Inflammatory macrophage (primary cell): ENCODE measurements at regions not wholly inside any gene's neighbourhood (a gene's known extent, or its start where the extent isn't known, plus 50 kb on each side); places are given as distances from the start of the nearest gene placed in this dataset.

ENCODE experiments used
- DNase-seq, 2 donors: peaks; one replicate each; pipeline ENCODE4 v3.0.0-alpha.2; 2020 to 2022

DNA sequence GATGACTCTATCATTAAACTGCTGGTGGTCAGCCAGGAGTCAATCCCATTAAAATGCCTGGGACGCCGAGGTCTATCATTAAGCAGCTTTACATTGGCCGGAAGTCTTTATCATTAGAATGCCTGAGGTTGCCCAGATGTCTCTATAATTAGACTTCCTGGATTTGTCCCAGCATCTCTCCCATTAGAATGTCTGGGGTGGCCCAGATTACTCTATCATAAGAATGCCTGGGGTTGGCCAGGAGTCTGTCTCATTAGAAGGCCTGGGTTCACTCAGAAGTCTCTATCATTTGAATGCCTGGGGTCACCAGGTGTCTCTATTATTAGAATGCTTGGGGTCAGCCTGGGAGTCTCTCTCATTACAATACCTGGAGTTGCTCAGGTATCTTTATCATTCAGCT lies 2227.2 kb downstream of the TP53TG3F start:
- no peak for DNase-seq

DNA sequence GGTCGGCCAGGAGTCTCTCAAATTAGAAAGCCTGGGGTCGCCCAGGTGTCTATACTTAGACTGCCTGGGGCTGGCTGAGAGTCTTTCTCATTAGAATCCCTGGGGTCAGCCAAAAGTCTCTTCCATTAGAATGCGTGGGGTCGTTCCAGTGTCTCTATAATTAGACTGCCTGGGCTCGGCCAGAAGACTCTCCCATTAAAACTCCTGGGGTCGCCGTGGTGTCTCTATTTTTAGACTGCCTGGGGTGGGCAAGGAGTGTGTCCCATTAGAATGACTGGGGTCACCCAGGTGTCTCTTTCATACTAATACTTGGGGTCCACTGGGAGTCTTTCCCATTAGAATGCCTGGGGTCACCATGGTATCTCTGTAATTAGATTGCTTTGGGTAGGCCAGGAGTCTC lies 2227.7 kb downstream of the TP53TG3F start:
- no peak for DNase-seq

DNA sequence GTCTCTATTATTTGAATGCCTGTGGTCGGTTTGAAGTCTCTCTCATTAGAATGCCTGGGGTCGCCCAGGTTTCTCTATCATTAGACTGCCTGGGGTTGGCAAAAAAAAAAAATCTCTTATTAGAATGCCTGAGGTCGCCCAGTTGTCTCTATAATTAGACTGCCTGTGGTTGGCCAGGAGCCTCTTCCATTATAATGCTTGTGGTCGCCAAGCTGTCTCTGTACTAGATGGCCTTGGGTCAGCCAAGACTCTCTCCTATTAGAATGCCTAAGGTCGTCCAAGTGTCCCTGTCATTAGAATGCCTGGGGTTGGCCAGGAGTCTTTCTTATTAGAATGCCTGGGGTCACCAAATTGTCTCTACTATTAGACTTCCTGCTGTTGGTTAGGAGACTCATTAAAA lies 2228.4 kb downstream of the TP53TG3F start:
- DNase-seq, result no peak

DNA sequence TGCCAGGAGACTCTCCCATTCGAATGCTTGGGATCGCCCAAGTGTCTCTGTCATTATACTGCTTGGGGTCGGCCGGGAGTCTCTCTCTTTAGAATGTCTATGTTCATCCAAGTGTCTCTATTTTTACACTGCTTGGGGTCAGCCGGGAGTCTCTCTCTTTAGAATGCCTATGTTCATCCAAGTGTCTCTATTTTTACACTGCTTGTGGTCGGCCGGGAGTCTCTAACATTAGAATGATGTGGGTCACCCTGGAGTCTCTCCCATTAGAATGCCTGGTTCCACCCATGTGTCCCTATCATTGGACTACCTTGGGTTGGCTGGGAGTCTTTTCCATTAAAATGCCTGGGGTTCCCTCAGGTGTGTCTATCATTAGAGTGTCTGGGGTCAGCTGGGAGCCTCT lies 2230.4 kb downstream of the TP53TG3F start:
- DNase-seq, result no peak

DNA sequence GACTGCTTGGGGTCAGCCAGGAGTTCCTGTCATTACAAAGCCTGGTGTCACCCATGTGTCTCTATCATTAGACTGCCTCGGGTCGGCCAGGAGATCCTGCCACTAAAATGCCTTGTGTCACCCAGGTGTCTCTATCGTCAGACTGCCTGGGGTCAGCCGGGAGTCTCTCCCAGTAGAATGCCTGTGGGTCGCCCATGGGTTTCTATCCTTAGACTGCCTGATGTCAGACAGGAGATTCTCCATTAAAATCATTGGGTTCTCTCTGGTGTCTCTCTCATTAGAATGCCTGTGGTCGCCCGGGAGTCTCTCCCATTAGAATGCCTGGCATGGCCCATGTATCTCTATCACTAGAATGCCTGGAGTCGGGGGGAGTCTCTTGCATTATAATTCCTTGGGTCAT lies 2231.0 kb downstream of the TP53TG3F start:
- no peak for DNase-seq

DNA sequence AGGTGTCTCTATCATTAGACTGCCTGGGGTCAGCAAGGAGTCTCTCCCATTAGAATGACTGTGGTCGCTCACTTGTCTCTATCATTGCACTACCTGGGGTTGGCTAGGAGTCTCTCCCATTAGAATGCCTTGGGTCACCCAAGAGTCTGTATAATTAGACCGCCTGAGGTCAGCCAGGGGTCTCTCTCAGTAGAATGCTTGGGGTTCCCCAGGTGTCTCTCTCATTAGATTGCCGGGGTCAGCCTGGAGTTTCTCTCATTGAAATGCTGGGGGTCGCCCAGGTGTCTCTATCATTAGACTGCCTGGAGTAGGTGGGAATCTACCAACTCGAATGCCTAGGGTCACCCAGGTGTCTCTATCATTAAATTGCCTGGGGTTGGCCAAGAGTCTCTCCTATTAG lies 2231.6 kb downstream of the TP53TG3F start:
- no peak for DNase-seq

DNA sequence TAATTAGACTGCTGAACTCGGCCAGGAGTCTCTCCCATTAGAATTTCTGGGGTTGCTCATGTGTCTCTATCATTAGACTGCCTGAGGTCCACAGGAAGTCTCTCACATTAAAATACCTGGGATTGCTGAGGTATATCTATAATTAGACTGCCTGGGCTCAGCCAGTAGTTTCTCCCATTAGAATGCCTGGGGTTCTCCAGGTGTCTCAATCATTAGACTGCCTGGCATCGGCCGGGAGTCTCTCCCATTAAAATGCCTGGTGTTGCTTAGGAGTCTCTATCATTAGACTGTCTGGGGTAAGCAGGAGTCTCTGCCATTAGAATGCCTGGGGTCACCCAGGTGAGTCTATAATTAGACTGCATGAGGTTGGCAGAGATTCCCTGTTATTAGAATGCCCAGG lies 2233.4 kb downstream of the TP53TG3F start:
- DNase-seq, result no peak

DNA sequence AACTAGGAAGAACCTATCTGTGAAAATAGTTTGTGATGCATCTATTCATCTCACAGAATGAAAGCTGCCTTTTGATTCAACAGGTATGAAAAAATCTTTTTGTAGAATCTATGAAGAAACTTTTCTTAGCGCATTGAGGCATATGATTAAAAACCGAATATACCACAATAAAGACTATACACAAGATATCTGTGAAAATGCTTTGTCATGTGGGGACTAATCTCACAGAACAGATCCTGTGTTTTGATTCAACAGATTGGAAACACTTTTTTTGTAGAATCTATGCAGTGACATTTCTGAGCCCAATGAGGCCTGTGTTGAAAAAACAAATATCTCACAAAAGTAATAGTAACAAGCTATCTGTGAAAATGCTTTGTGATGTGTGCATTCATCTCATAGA lies 2247.5 kb downstream of the TP53TG3F start:
- no peak for DNase-seq

DNA sequence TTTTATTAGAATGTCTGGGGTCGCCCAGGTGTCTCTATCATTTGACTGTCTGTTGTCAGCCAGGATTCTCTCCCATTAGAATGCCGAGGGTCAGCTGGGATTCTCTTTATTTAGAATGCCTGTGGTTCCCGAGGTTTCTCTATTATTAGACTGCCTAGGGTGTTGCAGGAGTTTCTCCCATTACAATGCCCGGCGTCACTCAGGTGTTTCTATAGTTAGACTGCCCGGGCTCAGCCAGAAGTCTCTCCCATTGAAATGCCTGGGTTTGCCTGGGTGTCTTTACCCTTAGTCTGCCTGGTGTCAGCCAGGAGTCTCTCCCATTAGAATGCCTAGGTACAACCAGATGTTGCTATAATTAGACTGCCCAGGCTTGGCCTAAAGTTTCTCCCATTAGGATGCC lies 2252.0 kb downstream of the TP53TG3F start:
- DNase-seq, result no peak

DNA sequence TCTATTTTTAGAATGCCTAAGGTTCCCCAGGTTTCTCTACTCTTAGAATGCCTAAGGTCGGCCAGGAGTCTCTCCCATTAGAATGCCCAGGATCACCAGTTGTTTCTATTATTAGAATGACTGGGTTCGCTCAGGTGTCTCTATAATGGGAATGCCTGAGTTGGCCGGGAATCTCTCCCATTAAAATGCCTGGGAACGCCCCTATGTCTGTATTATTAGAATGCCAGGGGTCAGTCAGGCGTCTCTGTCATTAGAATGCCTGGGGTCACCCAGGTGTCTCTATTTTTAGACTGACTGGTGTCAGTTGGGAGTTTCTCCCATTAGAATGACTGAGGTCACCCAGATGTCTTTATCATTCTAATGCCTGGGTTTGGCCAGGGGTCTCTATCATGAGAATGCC lies 2252.5 kb downstream of the TP53TG3F start:
- DNase-seq, result no peak

DNA sequence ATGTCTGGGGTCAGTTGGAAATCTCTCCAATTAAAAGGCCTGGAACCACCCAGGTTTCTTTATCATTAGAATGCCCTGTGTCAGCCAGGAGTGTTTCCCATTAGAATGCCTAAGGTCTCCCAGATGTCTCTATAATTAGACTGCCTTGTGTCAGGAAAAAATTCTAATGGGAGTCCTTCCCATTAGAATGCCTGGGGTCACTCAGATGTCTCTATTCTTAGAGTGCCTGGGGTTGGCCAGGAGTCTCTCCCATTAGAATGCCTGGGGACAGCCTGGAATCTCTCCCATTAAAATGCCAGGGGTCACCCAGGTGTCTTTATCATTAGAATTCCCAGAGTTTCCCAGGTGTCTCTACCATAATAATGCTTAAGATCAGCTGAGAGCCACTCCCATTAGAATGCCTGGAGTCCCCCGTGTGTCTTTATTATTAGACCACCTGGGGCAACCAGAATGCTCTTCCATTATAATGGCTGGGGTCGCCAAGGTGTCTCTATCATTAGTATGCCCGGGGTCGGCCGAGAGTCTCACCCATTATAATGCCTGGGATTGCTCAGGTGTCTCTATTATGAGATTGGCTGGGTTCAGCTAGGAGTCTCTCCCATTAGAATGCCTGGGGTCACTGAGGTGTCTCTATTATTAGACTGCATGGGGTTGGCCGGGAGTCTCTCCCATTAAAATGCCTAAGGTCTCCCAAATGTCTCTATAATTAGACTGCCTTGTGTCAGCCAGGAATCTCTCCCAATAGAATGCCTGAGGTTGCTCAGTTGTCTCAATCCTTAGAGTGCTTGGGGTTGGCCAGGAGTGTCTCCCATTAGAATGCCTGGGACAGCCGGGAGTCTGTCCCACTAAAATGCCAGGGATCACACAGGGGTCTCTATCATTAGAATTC lies 2254.6 kb downstream of the TP53TG3F start:
- no peak for DNase-seq

DNA sequence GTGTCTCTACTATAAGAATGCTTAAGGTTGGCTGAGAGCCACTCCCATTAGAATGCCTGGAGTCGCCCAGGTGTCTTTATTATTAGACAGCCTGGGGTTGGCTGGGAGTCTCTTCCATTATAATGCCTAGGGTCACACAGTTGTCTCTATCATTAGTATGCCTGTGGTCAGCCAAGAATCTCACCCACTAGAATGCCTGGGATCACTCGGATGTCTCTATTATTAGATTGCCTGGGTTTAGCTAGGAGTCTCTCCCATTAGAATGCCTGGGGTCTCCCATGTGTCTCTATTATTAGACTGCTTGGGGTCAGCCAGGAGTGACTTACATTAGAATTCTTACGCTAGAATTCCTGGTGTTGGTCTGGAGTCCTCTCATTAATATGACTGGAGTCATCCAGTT lies 2255.3 kb downstream of the TP53TG3F start:
- DNase-seq, result no peak

DNA sequence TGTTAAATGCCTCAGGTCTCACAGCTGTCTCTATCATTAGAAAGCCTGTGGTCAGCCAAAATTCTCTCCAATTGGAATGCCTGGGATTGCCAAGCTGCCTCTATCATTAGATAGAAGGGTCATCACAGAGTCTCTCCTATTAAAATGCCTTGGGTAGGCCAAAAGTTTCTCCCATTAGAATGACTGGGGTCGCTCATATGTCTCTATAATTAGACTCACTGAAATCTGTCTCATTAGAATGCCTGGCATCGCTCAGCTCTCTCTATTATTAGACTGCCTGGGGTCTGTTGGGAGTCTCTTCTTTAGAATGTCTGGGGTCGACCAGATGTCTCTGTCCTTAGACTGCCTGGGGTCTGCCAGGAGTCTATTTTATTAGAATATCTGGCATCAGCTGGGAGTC lies 2265.1 kb downstream of the TP53TG3F start:
- DNase-seq, result no peak

DNA sequence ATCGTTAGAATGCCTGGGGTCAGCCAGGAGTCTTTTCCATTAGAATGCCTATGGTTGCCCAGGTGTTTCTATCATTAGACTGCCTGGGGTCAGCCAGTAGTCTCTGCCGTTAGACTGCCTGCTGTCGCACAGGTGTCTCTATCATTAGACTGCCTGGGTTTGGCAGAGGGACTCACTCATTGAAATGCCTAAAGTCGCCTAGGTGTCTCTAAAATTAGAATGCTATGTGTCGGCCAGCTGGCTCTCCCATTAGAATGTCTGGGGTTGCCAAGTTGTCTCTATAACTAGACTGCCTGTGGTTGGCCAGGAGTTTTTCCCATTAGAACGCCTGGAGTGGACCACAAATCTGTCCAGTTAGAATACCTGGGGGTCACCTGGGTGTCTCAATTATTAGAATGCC lies 2266.5 kb downstream of the TP53TG3F start:
- no peak for DNase-seq

DNA sequence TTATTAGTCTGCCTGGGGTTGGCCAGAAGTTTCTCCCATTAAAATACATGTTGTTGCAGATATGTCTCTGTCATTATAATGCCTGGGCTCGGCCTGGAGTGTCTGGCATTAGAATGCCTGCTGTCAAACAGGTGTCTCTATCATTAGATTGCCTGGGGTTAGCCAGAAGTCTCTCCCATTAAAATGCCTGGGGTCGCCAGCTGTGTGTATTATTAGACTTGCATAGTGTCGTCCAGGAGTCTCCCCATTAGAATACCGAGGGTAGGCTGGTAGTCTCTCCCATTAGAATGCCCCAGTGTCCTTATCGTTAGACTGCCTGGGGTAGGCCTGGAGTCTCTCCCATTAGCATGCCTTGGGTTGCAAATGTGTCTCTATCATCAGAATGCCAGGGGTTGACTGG lies 2270.8 kb downstream of the TP53TG3F start:
- DNase-seq, result no peak

DNA sequence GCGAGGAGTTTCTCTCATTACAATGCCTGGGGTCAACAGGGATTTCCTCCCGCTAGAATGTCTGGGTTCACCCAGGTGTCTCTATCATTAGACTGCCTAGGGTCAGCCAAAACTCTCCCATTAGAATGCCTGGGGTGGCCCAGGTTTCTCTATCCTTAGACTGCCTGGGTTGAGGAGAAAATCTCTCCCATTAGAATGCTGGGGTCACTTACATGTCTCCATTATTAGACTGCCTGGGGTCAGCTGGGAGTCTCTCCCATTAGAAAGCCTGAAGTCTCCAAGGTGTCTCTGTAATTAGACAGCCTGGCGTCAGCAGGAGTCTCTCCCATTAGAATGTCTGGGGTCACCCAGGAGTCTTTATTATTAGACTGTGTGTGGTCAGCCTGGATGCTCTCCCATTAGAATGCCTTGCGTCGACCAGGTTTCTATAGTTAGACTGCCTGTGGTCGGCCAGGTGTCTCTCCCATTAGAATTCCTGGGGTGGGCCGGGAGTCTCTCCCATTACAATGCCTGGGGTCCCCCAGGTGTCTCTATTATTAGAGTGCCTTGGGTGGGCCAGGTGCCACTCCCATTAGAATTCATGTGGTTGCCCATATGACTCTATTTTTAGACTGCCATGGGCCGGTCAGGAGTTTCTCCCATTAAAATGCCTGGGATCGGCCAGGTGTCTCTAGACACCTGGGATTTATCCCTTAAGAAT lies 2272.1 kb downstream of the TP53TG3F start:
- no peak for DNase-seq

DNA sequence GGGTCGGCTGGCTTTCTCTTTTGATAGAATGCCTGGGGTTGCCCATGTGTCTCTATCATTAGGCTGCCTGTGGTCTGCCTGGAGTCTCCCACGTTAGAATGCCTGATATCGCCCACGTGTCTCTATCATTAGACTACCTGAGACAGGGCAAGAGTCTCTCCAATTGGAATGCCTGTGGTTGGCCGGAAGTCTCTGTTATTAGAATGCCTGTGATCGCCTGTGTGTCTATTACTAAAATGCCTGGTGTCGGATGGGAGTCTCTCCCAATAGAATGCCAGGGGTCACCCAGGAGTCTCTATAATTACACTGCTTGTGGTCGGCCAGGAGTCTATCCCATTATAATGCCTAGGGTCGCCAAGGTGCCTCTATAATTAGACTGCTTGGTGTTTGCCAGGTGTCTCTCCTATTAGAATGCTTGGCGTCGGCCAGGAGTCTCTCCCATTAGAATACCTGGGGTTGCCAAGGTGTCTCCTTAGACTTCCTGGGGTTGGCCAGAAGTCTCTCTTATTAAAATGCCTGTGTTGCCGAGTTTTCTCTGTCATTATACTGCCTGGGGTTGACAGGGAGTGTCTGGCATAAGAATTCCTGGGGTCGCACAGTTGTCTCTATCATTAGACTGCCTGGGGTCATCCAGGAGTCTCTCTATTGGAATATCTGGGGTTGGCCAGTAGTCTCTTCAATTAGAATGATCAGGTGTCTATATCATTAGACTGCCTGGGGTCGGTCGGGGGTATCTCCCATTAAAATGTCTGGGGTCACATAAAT lies 2272.8 kb downstream of the TP53TG3F start:
- no peak for DNase-seq

DNA sequence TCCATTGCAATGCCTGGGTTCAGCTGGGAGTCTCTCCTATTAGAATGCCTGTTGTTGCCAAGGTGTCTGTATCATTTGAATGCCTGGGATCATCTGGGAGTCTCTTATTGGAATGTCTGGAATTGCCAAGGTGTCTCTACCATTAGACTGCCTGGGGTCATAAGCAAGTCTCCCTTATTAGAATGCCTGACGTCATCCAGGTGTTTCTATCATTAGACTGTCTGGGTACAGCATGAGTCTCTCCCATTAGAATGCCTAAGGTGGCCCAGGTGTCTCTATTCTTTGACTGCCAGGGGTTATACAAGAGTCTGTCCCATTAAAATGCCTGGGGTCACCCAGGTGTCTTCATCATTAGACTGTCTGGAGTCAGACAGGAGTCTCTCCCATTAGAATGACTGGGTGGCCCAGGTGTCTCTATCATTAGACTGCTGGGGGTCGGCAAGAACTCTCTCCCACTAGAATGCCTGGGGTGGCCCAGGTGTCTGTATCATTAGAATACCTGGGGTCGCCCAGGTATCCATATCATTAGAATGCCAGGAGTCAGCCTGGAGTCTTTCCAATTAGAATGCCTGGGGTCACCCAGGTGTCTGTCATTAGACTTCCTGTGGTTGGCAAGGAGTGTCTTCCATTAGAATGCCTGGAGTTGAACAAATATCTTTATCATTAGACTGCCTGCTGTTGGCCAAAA lies 2274.0 kb downstream of the TP53TG3F start:
- no peak for DNase-seq

DNA sequence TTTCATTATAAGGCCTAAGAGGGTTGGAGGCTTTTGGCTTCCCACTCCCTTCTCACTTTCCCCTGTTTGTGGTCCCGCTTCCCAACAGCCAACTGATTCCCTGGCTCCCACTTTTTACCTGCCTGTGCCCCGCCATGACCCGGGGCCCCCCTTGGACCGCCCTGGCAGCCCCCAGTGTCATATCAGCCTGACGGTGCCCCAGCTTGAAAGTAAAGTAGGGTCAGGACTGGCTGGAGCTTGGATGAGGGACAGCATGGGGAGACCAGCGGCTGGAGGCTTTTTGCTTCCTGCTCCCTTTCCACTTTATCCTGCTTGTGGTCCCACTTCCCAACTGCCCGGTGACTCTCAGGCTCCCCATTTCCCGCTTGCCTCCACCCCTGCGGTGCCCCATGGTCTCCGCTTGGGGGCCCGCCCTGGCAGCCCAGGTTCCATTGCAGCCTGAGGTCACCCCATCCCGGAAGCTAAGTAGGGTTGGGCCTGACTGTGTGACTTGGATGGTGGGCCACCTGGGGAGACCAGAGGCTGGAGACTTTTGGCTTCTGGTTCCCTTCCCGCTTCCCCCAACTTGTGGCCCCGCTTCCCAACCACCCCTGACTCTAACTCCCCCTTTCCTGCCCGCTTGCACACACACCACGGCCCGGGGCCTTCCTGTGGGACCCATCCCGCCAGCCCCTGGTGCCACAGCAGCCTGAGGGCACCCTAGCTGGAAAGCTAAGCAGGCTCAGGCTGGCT lies 2274.7 kb downstream of the TP53TG3F start:
- no peak for DNase-seq

DNA sequence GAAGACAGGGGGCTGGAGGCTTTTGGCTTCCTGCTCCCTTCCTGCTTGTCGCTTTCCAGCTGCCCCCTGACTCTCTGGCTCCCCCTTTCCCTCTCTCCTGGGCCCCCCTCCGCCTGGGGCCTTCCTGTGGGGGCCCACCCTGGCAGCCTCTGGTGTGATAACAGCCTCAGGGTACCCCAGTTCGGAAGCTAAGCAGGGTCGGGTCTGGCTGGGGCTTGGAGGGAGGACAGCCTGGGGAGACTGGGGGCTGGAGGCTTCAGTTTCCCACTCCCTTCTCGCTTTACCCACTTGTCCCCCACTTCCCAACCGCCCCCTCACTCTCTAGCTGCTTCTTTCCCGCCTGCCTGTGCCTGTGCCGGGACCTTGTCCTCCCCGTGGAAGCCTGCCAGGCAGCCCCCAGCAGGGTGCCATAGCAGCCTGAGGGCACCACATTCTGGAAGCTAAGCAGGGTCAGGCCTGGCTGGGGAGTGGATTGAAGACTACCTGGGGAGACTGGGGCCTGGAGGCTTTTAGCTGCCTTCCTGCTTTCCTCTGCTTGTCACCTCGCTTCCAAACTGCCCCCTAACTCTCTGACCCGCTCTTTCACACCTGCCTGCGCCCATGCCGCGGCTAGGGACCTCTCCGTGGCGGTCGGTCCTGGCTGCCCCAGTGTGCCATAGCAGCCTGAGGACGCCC lies 2275.5 kb downstream of the TP53TG3F start:
- DNase-seq, result no peak

DNA sequence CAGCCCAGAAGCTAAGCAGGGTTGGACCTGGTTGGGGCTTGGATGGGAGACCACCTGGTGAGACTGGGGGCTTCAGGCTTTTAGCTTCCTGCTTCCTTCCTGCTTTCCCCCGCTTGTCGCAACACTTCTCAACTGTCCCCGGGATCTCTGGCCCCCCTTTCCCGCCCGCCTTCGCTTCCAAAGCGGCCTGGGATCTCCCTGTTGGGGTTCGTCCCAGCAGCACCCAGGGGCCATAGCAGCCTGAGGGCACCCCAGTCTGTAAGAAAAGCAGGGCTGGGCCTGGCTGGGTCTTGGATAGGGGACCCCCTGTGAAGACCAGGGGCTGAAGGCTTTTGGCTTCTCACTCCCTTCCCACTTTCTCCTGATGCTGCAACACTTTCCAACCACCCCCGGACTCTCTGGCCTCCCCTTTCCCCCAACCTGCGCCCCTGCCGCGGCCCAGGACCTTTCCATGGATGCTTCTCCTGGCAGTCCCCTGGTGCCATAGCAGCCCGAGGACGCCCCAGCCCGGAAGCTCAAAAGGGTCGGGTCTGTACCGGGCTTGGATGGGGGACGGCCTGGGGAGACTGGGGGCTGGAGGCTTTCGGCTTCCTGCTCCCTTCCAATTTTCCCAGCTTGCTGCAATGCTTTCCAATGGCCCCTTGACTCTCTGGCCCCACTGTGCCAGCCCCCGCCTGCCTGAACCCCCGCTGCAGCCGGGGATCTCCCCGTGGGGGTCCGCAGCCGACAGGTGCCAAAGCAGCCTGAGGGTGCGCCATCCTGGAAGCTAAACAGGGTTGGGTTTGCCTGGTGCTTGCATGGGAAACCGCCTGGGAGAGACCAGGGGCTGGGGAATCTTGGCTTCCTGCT lies 2276.2 kb downstream of the TP53TG3F start:
- no peak for DNase-seq
